ENCODE measurements at regions not wholly inside any gene's neighbourhood (a gene's known extent, or its start where the extent isn't known, plus 50 kb on each side); places are given as distances from the start of the nearest gene placed in this dataset.

DNA sequence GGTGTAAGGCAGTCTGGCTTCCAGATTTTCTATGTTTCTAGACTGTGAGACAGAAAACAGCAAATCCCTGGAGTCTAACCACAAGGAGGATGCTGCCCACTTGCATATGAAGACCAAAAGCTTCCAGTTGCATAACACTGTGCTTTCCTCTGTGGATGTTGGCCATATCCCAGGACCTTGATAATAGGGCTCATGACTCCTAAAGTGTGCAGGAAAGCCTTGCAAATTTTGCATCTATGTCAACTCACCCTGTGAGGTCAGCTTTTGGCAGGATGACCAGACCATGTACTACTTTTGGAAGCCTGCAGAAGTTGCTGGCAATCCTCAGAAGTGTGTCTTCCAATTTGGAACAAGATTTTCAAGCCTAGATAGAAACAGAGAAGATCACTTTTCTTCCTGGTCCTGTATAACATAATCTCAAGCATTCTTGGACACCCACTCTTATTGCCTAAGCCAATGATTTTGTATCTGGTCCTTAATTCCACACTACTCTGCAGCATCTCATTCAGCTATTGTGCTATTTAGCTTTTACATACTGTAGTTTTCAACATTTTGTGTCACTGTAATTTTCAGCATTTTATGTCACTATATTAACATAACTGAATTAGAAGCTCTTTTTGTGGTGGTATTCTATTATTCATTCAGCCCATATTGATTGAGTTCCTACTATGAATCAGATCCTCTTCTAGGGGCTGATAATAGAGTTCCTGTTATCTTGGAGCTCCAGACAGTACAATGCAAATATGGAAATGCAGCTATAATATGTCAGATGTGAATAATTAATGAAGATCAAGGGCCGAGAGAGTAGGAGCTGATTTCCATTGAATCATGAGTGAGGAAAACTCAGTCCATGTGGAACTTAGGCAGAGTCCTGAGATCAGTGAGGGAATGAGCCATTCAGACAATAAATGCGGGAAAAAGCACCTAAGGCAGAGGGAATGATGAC, 85.3 kb upstream of the RAB27B start:
- TF ChIP-seq CTCF (IDR thresholded peaks at IDR 0.05; ENCODE audit: insufficient read depth, low read length, poor library complexity, severe bottlenecking), result no peak
- TF ChIP-seq EZH2phosphoT487 (conservative IDR thresholded peaks at IDR 0.05; ENCODE audit: low read length), result no peak

Measured in SU-DHL-6 (cell line).